ENCODE measurements at regions not wholly inside any gene's neighbourhood (a gene's known extent, or its start where the extent isn't known, plus 50 kb on each side); places are given as distances from the start of the nearest gene placed in this dataset.
"Not testable (repeated sequence)": the region's sequence is repeated elsewhere in the genome, so short reads cannot be mapped to it uniquely, and the experiment has no call there.

DNA sequence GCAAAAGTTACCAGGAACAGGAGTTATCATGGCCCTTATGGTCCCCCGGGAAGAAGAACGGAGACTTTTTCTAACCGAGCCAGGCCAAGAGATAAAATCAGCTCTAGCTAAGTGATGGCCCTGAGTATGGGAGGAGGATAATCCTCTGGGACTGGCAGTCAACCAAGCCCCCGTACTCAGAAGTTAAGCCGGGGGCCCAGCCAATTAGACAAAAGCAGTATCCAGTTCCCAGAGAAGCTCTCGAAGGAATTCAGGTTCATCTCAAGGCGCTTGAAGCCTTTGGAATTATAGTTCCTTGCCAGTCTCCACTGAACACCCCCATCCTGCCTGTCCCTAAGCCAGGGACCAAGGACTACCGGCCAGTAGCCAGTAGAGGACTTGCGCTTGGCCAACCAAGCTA, 365.3 kb upstream of the TCF4 start:
- H3K9me3 ChIP-seq, result no peaks in the 10 kb centered on the region
- no peak for TF ChIP-seq POLR2AphosphoS5 (IDR thresholded peaks at IDR 0.05)
- no peak for TF ChIP-seq POLR2A (IDR thresholded peaks at IDR 0.05)
- TF ChIP-seq, protein P1, sequence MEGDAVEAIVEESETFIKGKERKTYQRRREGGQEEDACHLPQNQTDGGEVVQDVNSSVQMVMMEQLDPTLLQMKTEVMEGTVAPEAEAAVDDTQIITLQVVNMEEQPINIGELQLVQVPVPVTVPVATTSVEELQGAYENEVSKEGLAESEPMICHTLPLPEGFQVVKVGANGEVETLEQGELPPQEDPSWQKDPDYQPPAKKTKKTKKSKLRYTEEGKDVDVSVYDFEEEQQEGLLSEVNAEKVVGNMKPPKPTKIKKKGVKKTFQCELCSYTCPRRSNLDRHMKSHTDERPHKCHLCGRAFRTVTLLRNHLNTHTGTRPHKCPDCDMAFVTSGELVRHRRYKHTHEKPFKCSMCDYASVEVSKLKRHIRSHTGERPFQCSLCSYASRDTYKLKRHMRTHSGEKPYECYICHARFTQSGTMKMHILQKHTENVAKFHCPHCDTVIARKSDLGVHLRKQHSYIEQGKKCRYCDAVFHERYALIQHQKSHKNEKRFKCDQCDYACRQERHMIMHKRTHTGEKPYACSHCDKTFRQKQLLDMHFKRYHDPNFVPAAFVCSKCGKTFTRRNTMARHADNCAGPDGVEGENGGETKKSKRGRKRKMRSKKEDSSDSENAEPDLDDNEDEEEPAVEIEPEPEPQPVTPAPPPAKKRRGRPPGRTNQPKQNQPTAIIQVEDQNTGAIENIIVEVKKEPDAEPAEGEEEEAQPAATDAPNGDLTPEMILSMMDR (IDR thresholded peaks at IDR 0.05), result no peak
- no peak overlapping the region for H3K4me3 ChIP-seq
- H3K36me3 ChIP-seq, result no peaks in the 10 kb centered on the region
- intact Hi-C loops (cut with DNase I), result no loop called here
- H3K27me3 ChIP-seq (replicated peaks; ENCODE audit: insufficient read depth), result no peaks in the 10 kb centered on the region
- H3K4me1 ChIP-seq (replicated peaks), result no peaks in the 10 kb centered on the region
- 63% methylated on average over 9 of the region's 9 CpGs for WGBS
- no peak for DNase-seq (ENCODE audit: low spot score)
- no peak overlapping the region for H3K27ac ChIP-seq

DNA sequence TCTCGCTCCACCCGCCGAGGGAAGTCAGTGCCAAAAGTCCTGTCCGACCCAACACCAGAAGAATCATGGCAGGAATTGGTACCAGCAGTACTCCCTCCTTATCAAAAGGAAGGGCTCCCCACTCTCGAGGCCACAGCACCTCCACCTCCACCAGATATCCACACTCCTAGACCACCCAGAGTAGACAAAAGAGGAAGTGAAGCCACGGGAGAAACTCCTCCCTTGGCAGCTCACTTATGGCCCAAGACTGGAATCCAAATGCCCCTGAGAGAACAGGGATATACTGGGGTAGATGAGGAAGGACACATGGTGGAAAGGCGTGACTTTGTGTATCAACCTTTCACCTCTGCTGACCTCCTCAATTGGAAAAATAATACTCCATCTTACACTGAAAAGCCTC, 363.7 kb upstream of the TCF4 start:
- H3K36me3 ChIP-seq; H3K4me1 ChIP-seq (replicated peaks); DNase-seq (ENCODE audit: low spot score); H3K9me3 ChIP-seq; H3K4me3 ChIP-seq; H3K27ac ChIP-seq; intact Hi-C loops (cut with DNase I); H3K27me3 ChIP-seq (replicated peaks; ENCODE audit: insufficient read depth): not testable (repeated sequence)
- 93% methylated on average over 7 of the region's 7 CpGs for WGBS

DNA sequence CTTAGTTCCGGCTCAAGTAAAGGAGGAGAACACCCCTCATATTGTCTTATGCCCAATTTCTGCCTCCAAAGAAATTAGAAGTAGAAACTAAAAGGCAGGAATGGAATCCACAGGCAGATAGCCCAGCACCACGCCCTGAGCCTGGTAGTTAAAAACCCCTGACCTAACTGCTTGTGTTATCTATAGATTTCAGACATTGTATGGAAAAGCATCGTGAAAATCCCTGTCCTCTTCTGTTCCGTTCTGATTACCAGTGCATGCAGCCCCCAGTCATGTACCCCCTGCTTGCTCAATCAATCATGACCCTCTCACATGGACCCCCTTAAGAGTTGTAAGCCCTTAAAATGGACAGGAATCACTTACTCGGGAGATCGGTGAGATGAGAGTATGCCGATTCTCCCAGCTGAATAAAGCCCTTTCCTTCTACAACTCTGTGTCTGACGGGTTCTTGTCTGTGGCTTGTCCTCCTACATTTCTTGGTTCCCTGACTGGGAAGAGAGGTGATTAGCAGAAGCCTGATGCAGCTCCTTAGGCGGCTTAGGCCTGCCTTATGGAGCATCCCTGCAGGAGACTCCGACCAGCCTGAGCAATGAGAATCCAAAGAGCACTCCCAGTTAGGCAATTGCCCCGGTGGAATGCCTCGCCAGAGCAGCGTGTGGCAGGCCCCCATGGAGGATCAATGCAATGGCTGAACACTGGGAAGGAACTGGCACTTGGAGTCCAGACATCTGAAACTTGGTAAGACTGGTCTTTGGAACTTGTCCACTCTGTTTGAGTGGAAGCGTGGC, 362.6 kb upstream of the TCF4 start:
- intact Hi-C loops (cut with DNase I), result no loop called here
- Histone ChIP-seq H3K9me3 (no peaks in the 10 kb centered on the region), H3K4me1 (replicated peaks) (no peaks in the 10 kb centered on the region), H3K27me3 (replicated peaks; ENCODE audit: insufficient read depth) (no peaks in the 10 kb centered on the region), H3K36me3 (no peaks in the 10 kb centered on the region), H3K27ac (no peak overlapping the region), H3K4me3 (no peak overlapping the region)
- TF ChIP-seq POLR2AphosphoS5 (IDR thresholded peaks at IDR 0.05) (no peak), POLR2A (IDR thresholded peaks at IDR 0.05) (no peak)
- TF ChIP-seq, protein P1 (IDR thresholded peaks at IDR 0.05), result no peak
- no peak for DNase-seq (ENCODE audit: low spot score)
- 95% methylated on average over 14 of the region's 14 CpGs for WGBS

DNA sequence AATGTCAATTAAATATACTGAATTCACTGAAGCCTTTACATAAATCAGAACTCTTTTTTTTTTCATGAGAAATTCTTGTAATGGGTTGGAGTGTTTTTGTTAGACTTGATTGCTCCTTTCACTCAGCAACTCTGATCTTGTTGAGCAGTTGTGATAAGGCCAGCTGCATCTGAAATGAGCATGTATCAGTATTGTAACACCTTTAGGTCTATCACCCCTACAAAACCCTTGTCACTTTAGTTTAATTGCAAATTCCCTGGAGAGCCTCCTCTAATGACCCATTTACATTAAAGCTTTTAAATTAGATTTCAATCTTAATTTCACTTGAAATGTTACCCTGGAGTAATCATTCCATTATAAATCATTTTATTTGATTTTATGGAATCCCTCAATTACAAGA, 346.8 kb upstream of the TCF4 start:
- TF ChIP-seq, protein P1 (IDR thresholded peaks at IDR 0.05), result no peak
- no peak for TF ChIP-seq POLR2AphosphoS5 (IDR thresholded peaks at IDR 0.05)
- TF ChIP-seq POLR2A (IDR thresholded peaks at IDR 0.05), result no peak
- H3K36me3 ChIP-seq, result no peaks in the 10 kb centered on the region
- H3K9me3 ChIP-seq, result no peaks in the 10 kb centered on the region
- no peak overlapping the region for H3K27ac ChIP-seq
- H3K4me1 ChIP-seq (replicated peaks), result no peaks in the 10 kb centered on the region
- no peaks in the 10 kb centered on the region for H3K27me3 ChIP-seq (replicated peaks; ENCODE audit: insufficient read depth)
- intact Hi-C loops (cut with DNase I), result no loop called here
- no peak for DNase-seq (ENCODE audit: low spot score)
- H3K4me3 ChIP-seq, result no peak overlapping the region

DNA sequence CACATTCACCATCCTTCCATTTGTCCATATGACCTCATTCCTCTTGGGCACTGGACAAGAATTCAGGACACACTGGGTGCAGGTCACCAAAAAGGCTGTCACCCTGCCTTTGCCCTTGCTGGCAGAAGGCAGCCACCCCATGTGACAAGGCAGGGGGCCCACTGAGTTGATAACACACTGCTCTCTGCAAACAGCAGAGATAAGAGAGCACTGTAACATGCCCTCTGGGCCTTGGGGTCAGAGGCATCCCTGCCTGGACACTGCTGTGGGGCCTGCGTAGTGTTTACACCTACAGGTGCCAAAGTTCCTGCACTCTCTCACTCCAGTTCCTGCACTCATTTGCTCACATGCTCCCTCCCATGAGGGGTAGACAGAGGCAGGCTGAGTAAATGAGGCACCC, 344.7 kb upstream of the TCF4 start:
- no peaks in the 10 kb centered on the region for H3K9me3 ChIP-seq
- no peak overlapping the region for H3K4me3 ChIP-seq
- DNase-seq (ENCODE audit: low spot score), result no peak
- no peak for TF ChIP-seq POLR2AphosphoS5 (IDR thresholded peaks at IDR 0.05)
- no peak for TF ChIP-seq POLR2A (IDR thresholded peaks at IDR 0.05)
- TF ChIP-seq, protein P1 (IDR thresholded peaks at IDR 0.05), result no peak
- no peaks in the 10 kb centered on the region for H3K27me3 ChIP-seq (replicated peaks; ENCODE audit: insufficient read depth)
- intact Hi-C loops (cut with DNase I), result no loop called here
- no peaks in the 10 kb centered on the region for H3K36me3 ChIP-seq
- H3K27ac ChIP-seq, result no peak overlapping the region
- no peaks in the 10 kb centered on the region for H3K4me1 ChIP-seq (replicated peaks)
- 88% methylated on average over 1 of the region's 1 CpG for WGBS

All from prostate gland (tissue), 2 donors.